ENCODE measurements at regions not wholly inside any gene's neighbourhood (a gene's known extent, or its start where the extent isn't known, plus 50 kb on each side); places are given as distances from the start of the nearest gene placed in this dataset.

GRCh38 chr1:177340601-177341067 is 169.9 kb downstream of the BRINP2 start:
- no peak for TF ChIP-seq CTCF (IDR thresholded peaks at IDR 0.05; ENCODE audit: control extremely low read depth, extremely low read depth, low read depth, missing control alignments)
- POLR2A ChIA-PET, result no interaction called here
- CTCF ChIA-PET, result interaction anchor here (1.5 kb wide), 1 partner anchor 16 kb away, joined by 5 read pairs; no protein-coding TSS in a partner anchor

GRCh38 chr1:177338376-177338775 is 167.6 kb downstream of the BRINP2 start:
- ChIA-PET POLR2A (no interaction called here), CTCF (interaction anchor here (0.7 to 0.8 kb wide), 2 partner anchors 83 kb away, joined by 3 read pairs; no protein-coding TSS in a partner anchor)
- no peak for TF ChIP-seq CTCF (IDR thresholded peaks at IDR 0.05; ENCODE audit: control extremely low read depth, extremely low read depth, low read depth, missing control alignments)
- no peak for DNase-seq (ENCODE audit: extremely low spot score)

More at GRCh38 chr1:177340601-177341067, 169.9 kb downstream of the BRINP2 start:
- DNase-seq (ENCODE audit: extremely low spot score), result no peak

GRCh38 chr1:177334903-177335302 is 164.1 kb downstream of the BRINP2 start:
- no peak for DNase-seq (ENCODE audit: extremely low spot score)
- no peak for TF ChIP-seq CTCF (IDR thresholded peaks at IDR 0.05; ENCODE audit: control extremely low read depth, extremely low read depth, low read depth, missing control alignments)
- ChIA-PET CTCF (interaction anchor here (1.5 kb wide), 1 partner anchor 34 kb away, joined by 3 read pairs; no protein-coding TSS in a partner anchor), POLR2A (no interaction called here)

- CTCF ChIA-PET, result interaction anchor here (1.5 kb wide), 1 partner anchor 35 kb away, joined by 3 read pairs; no protein-coding TSS in a partner anchor
- DNase-seq (ENCODE audit: extremely low spot score), result no peak
- TF ChIP-seq CTCF (IDR thresholded peaks at IDR 0.05; ENCODE audit: control extremely low read depth, extremely low read depth, low read depth, missing control alignments), result no peak
- POLR2A ChIA-PET, result no interaction called here
These were observed 163.3 kb downstream of the BRINP2 start for GRCh38 chr1:177333936-177334595.
